ENCODE measurements at regions not wholly inside any gene's neighbourhood (a gene's known extent, or its start where the extent isn't known, plus 50 kb on each side); places are given as distances from the start of the nearest gene placed in this dataset.

DNA sequence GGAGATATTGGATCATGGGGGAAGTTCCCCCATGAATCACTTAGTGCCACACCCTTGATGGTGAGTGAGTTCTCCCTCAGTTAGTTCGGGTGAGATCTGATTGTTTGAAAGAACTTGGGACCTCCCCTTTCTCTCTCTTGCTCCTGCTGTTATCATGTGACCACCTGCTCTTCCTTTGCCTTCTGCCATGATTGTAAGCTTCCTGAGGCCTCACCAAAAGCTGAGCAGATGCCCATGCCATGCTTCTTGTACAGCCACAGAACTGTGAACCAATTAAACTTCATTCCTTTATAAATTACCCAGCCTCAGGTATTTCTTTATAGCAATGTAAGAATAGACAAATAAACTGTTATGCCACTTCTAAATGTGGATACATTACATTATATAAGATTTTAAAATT lies 686.7 kb upstream of the MARCKS start:
- Histone ChIP-seq H3K27ac (no peak overlapping the region), H3K9ac (ENCODE audit: low read depth in 2 of 2, low read length in 2 of 2) (no peak overlapping the region), H3K9me3 (no peaks in the 10 kb centered on the region), H3K36me3 (no peaks in the 10 kb centered on the region), H3K4me3 (no peak overlapping the region), H3K27me3 (no peaks in the 10 kb centered on the region), H3K4me1 (no peaks in the 10 kb centered on the region)
- TF ChIP-seq, protein P1, sequence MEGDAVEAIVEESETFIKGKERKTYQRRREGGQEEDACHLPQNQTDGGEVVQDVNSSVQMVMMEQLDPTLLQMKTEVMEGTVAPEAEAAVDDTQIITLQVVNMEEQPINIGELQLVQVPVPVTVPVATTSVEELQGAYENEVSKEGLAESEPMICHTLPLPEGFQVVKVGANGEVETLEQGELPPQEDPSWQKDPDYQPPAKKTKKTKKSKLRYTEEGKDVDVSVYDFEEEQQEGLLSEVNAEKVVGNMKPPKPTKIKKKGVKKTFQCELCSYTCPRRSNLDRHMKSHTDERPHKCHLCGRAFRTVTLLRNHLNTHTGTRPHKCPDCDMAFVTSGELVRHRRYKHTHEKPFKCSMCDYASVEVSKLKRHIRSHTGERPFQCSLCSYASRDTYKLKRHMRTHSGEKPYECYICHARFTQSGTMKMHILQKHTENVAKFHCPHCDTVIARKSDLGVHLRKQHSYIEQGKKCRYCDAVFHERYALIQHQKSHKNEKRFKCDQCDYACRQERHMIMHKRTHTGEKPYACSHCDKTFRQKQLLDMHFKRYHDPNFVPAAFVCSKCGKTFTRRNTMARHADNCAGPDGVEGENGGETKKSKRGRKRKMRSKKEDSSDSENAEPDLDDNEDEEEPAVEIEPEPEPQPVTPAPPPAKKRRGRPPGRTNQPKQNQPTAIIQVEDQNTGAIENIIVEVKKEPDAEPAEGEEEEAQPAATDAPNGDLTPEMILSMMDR (IDR thresholded peaks at IDR 0.05), result no peak
- DNase-seq, result no peak
- intact Hi-C loops (cut with DNase I), result no loop called here

DNA sequence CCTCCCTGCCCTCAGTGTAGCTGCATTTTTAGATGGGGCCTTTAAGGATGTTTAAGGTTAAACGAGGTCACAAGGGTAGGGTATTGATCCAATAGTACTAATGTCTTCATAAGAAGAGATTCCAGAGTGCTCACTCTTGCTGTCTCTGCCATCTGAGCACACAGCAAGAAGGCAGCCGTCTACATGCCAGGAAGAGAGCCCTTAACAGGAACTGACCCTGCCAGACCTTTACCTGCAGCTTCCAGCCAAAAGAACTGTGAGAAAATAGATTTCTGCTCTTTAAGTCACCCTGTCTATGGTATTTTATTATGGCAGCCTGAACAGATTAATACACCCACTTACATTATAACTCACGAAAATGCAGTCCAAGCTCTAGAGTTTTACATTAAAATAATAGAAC lies 685.3 kb upstream of the MARCKS start:
- H3K27ac ChIP-seq, result no peak overlapping the region
- TF ChIP-seq, protein P1 (IDR thresholded peaks at IDR 0.05), result no peak
- H3K27me3 ChIP-seq, result no peaks in the 10 kb centered on the region
- H3K36me3 ChIP-seq, result no peaks in the 10 kb centered on the region
- no peaks in the 10 kb centered on the region for H3K9me3 ChIP-seq
- H3K4me3 ChIP-seq, result no peak overlapping the region
- no peak for DNase-seq
- intact Hi-C loops (cut with DNase I), result no loop called here
- H3K9ac ChIP-seq (ENCODE audit: low read depth in 2 of 2, low read length in 2 of 2), result no peak overlapping the region
- H3K4me1 ChIP-seq, result no peaks in the 10 kb centered on the region

DNA sequence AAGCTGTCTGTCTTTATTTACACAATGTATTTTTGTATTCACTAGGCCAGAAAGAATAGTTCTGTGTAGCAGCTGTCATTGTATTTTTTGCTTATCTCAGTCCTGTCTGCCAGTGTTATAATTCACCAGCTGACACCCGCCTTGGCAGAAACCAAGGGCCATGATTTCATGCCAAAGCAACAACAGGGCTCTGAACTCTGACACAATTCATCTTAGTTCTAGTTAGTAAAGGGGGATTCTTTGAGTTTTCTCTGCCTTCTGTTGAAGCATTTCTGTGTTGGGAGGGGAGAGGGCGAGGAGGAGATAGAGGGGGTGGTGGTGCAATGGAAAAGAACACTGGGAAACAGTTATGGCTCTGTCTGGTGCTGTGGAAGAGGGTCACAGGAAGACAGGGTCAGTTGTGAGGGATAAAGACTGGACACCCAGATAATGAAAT lies 684.6 kb upstream of the MARCKS start:
- no peaks in the 10 kb centered on the region for H3K27me3 ChIP-seq
- no peaks in the 10 kb centered on the region for H3K9me3 ChIP-seq
- no peak overlapping the region for H3K27ac ChIP-seq
- no peak overlapping the region for H3K4me3 ChIP-seq
- H3K4me1 ChIP-seq, result no peaks in the 10 kb centered on the region
- intact Hi-C loops (cut with DNase I), result no loop called here
- no peaks in the 10 kb centered on the region for H3K36me3 ChIP-seq
- TF ChIP-seq, protein P1 (IDR thresholded peaks at IDR 0.05), result no peak
- DNase-seq, result peak; percentile 22
- no peak overlapping the region for H3K9ac ChIP-seq (ENCODE audit: low read depth in 2 of 2, low read length in 2 of 2)

DNA sequence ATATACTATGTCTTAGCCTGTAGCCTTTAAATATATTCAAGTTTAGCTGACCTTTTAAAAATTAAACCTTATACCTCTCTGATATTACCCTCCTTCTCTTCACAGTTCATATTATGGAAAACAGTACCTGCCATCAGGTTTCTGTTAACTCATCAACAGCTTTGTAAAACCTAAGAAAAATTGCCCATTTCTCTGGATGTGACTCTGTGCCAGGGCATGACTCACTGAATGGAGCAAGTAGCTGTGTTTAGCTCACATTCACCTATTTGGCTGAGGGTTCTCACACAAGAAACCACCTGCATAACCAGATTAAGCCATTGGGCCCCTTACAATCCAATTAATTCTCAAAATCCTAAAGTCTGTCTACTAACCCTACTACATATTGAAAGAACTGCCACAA lies 678.8 kb upstream of the MARCKS start:
- no peak overlapping the region for H3K27ac ChIP-seq
- no peak overlapping the region for H3K9ac ChIP-seq (ENCODE audit: low read depth in 2 of 2, low read length in 2 of 2)
- H3K9me3 ChIP-seq, result no peaks in the 10 kb centered on the region
- intact Hi-C loops (cut with DNase I), result no loop called here
- no peaks in the 10 kb centered on the region for H3K4me1 ChIP-seq
- no peak overlapping the region for H3K4me3 ChIP-seq
- TF ChIP-seq, protein P1 (IDR thresholded peaks at IDR 0.05), result no peak
- H3K27me3 ChIP-seq, result no peaks in the 10 kb centered on the region
- no peaks in the 10 kb centered on the region for H3K36me3 ChIP-seq
- DNase-seq, result no peak

- Histone ChIP-seq H3K36me3 (no peaks in the 10 kb centered on the region), H3K27me3 (no peaks in the 10 kb centered on the region), H3K4me1 (no peaks in the 10 kb centered on the region), H3K9me3 (no peaks in the 10 kb centered on the region), H3K4me3 (no peak overlapping the region), H3K9ac (ENCODE audit: low read depth in 2 of 2, low read length in 2 of 2) (no peak overlapping the region), H3K27ac (no peak overlapping the region)
- TF ChIP-seq, protein P1 (IDR thresholded peaks at IDR 0.05), result no peak
- DNase-seq, result no peak
- intact Hi-C loops (cut with DNase I), result no loop called here
Measured at GRCh38 chr6:113181164-113181563, 676.0 kb upstream of the MARCKS start.
